ENCODE measurements at regions not wholly inside any gene's neighbourhood (a gene's known extent, or its start where the extent isn't known, plus 50 kb on each side); places are given as distances from the start of the nearest gene placed in this dataset.
"Not testable (repeated sequence)": the region's sequence is repeated elsewhere in the genome, so short reads cannot be mapped to it uniquely, and the experiment has no call there.

- DNase-seq (ENCODE audit: low read depth): no peak
Measured at GRCh38 chrX:131827935-131828334, 195.2 kb upstream of the STK26 start.

GRCh38 chrX:131828482-131828881, 194.6 kb upstream of the STK26 start:
- no peak for DNase-seq (ENCODE audit: low read depth)

- DNase-seq (ENCODE audit: low read depth): no peak
Measured at GRCh38 chrX:131830400-131831184, 192.5 kb upstream of the STK26 start.

- no peak for DNase-seq (ENCODE audit: low read depth)
Measured at GRCh38 chrX:131831185-131831520, 191.9 kb upstream of the STK26 start.

- DNase-seq (ENCODE audit: low read depth): no peak
Measured at GRCh38 chrX:131836161-131836560, 186.9 kb upstream of the STK26 start.

GRCh38 chrX:131837325-131837724, 185.8 kb upstream of the STK26 start:
- no peak for DNase-seq (ENCODE audit: low read depth)

- DNase-seq (ENCODE audit: low read depth): no peak
Measured at GRCh38 chrX:131840799-131841495, 182.2 kb upstream of the STK26 start.

- DNase-seq (ENCODE audit: low read depth): no peak
Measured at GRCh38 chrX:131841496-131842437, 181.3 kb upstream of the STK26 start.

- no peak for DNase-seq (ENCODE audit: low read depth)
Measured at GRCh38 chrX:131843987-131844386, 179.1 kb upstream of the STK26 start.

GRCh38 chrX:131845201-131845600, 177.9 kb upstream of the STK26 start:
- no peak for DNase-seq (ENCODE audit: low read depth)

- DNase-seq (ENCODE audit: low read depth): no peak
Measured at GRCh38 chrX:131845771-131846170, 177.3 kb upstream of the STK26 start.

GRCh38 chrX:131850964-131851363, 172.1 kb upstream of the STK26 start:
- not testable (repeated sequence) for DNase-seq (ENCODE audit: low read depth)

GRCh38 chrX:131853440-131853839, 169.7 kb upstream of the STK26 start:
- no peak for DNase-seq (ENCODE audit: low read depth)

GRCh38 chrX:131854581-131854980, 168.5 kb upstream of the STK26 start:
- DNase-seq (ENCODE audit: low read depth): no peak

- DNase-seq (ENCODE audit: low read depth): no peak
Measured at GRCh38 chrX:131861088-131861787, 161.9 kb upstream of the STK26 start.

GRCh38 chrX:131862321-131862720, 160.8 kb upstream of the STK26 start:
- no peak for DNase-seq (ENCODE audit: low read depth)

- no peak for DNase-seq (ENCODE audit: low read depth)
Measured at GRCh38 chrX:131869182-131869581, 153.9 kb upstream of the STK26 start.

GRCh38 chrX:131874300-131874699, 148.8 kb upstream of the STK26 start:
- DNase-seq (ENCODE audit: low read depth): no peak

- DNase-seq (ENCODE audit: low read depth): not testable (repeated sequence)
Measured at GRCh38 chrX:131875827-131876226, 147.3 kb upstream of the STK26 start.

- no peak for DNase-seq (ENCODE audit: low read depth)
Measured at GRCh38 chrX:131881194-131881593, 141.9 kb upstream of the STK26 start.

GRCh38 chrX:131885042-131885441, 138.1 kb upstream of the STK26 start:
- DNase-seq (ENCODE audit: low read depth): not testable (repeated sequence)

- DNase-seq (ENCODE audit: low read depth): not testable (repeated sequence)
Measured at GRCh38 chrX:131893857-131894256, 129.2 kb upstream of the STK26 start.
